ENCODE measurements at regions not wholly inside any gene's neighbourhood (a gene's known extent, or its start where the extent isn't known, plus 50 kb on each side); places are given as distances from the start of the nearest gene placed in this dataset.
"Not testable (repeated sequence)": the region's sequence is repeated elsewhere in the genome, so short reads cannot be mapped to it uniquely, and the experiment has no call there.

DNA sequence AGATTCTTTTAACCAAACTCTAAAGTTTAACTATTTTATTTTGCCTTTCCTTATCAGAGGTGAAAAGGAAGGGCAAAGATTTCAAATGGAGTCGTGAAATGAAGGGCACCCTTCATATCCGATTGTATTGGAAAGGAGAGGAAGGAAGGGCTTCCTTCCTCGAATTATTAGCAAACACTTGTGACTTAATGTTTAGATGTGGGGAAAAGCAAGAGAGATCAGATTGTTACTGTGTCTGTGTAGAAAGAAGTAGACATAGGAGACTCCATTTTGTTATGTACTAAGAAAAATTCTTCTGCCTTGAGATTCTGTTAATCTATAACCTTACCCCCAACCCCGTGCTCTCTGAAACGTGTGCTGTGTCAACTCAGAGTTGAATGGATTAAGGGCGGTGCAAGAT is 291.5 kb downstream of the ABCC12 start:
- DNase-seq; H3K4me3 ChIP-seq (ENCODE audit: low read depth in 1 of 3, low read length in 3 of 3); H3K9me3 ChIP-seq (ENCODE audit: control insufficient read depth in 2 of 2, insufficient read depth in 1 of 2, low read depth in 1 of 2, low read length in 1 of 2); H3K4me1 ChIP-seq (ENCODE audit: control insufficient read depth in 3 of 3, insufficient read depth in 2 of 3, low read depth in 1 of 3, low read length in 2 of 3); H3K27ac ChIP-seq (ENCODE audit: low read depth in 1 of 3, low read length in 2 of 3); H3K36me3 ChIP-seq (ENCODE audit: control insufficient read depth in 3 of 3, insufficient read depth in 2 of 3, low read depth in 1 of 3, low read length in 3 of 3); H3K27me3 ChIP-seq (ENCODE audit: control insufficient read depth in 3 of 3, insufficient read depth in 3 of 3, low read length in 3 of 3); FAIRE-seq: not testable (repeated sequence)
- WGBS, 3 donors = 19 to 35% (median 23%) methylated on average over 5 to 6 of the region's 6 CpGs

DNA sequence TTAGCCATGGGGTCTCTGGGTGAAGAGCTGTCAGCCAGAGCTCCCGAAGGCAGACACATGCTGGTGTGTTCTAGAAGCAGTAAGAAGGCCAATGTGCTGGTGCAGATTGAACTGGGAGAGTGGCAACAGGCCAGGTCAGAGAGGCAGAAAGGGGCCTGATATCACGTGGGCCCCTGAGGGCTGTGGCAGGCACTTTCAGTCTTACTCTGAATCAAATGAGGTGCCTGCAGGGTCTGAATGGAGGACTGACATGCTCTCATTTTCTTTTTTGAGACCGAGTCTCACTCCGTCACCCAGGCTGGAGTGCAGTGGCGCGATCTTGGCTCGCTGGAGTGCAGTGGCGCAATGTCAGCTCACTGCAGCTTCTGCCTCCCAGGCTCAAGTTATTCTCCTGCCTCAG is 293.8 kb downstream of the ABCC12 start:
- H3K9me3 ChIP-seq (ENCODE audit: control insufficient read depth in 2 of 2, insufficient read depth in 1 of 2, low read depth in 1 of 2, low read length in 1 of 2) = no peaks in the 10 kb centered on the region
- 75 to 77% (median 76%) methylated on average over 8 of the region's 8 CpGs for WGBS, 3 donors
- H3K36me3 ChIP-seq (ENCODE audit: control insufficient read depth in 3 of 3, insufficient read depth in 2 of 3, low read depth in 1 of 3, low read length in 3 of 3) = no peaks in the 10 kb centered on the region
- DNase-seq = no peak
- no peaks in the 10 kb centered on the region for H3K4me1 ChIP-seq (ENCODE audit: control insufficient read depth in 3 of 3, insufficient read depth in 2 of 3, low read depth in 1 of 3, low read length in 2 of 3)
- FAIRE-seq = no peak
- no peak overlapping the region for H3K27ac ChIP-seq (ENCODE audit: low read depth in 1 of 3, low read length in 2 of 3)
- H3K27me3 ChIP-seq (ENCODE audit: control insufficient read depth in 3 of 3, insufficient read depth in 3 of 3, low read length in 3 of 3) = no peaks in the 10 kb centered on the region
- no peak overlapping the region for H3K4me3 ChIP-seq (ENCODE audit: low read depth in 1 of 3, low read length in 3 of 3)

DNA sequence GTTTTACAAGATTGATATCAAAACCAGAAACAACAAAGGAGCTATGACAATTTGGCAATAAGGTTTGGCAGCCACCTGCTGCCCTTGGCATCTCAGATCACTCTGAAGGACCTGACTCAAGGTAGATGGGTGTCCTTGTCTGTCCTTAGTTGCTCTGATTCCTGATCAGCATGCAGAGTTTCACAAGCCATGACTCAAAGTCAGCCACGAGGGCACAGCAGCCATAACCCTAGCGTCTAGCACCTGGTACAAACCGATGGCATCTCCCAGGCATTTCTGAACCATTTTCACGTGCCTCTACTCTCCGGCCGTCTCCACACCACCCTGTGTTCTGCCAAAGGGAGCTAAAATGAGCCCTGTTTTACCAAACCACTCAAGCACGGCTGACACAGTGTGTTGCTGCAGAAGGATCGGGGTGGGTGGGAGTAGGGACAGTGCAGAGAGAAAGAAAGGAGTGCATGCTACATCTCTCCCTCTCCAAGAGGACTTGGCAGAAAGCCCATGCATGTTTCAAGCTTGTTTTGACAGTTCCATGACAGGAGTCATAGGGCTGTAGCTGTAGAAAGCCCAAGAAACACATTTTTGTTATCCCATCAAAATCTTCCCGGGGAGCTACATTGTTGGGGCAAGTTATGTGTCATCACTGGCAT is 297.3 kb downstream of the ABCC12 start:
- DNase-seq = no peak
- H3K4me1 ChIP-seq (ENCODE audit: control insufficient read depth in 3 of 3, insufficient read depth in 2 of 3, low read depth in 1 of 3, low read length in 2 of 3) = no peaks in the 10 kb centered on the region
- H3K36me3 ChIP-seq (ENCODE audit: control insufficient read depth in 3 of 3, insufficient read depth in 2 of 3, low read depth in 1 of 3, low read length in 3 of 3) = no peaks in the 10 kb centered on the region
- FAIRE-seq = no peak
- WGBS, 3 donors = 51 to 68% (median 64%) methylated on average over 9 of the region's 9 CpGs
- no peaks in the 10 kb centered on the region for H3K9me3 ChIP-seq (ENCODE audit: control insufficient read depth in 2 of 2, insufficient read depth in 1 of 2, low read depth in 1 of 2, low read length in 1 of 2)
- no peaks in the 10 kb centered on the region for H3K27me3 ChIP-seq (ENCODE audit: control insufficient read depth in 3 of 3, insufficient read depth in 3 of 3, low read length in 3 of 3)
- no peak overlapping the region for H3K27ac ChIP-seq (ENCODE audit: low read depth in 1 of 3, low read length in 2 of 3)
- no peak overlapping the region for H3K4me3 ChIP-seq (ENCODE audit: low read depth in 1 of 3, low read length in 3 of 3)

DNA sequence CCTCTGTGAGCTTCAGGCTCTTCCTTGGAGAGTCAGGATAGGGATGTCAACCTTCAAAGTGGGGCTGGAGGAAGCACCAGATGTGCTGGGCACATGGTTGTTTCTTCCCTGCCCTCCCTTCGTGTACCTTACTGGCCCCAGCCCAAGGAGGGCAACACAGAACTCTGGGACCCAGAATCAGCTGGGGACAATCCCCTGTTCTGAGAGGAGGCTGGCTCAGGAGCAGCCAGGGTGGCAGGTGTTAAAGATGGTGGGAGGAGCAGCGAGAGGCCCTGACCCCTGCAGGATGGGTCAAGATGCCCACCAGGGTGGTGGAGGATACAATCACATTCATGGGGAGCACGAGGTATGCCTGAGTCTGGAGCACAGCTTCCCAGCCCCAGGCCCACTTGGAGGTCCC is 300.4 kb downstream of the ABCC12 start:
- H3K4me1 ChIP-seq (ENCODE audit: control insufficient read depth in 3 of 3, insufficient read depth in 2 of 3, low read depth in 1 of 3, low read length in 2 of 3) = no peaks in the 10 kb centered on the region
- H3K27ac ChIP-seq (ENCODE audit: low read depth in 1 of 3, low read length in 2 of 3) = no peak overlapping the region
- H3K4me3 ChIP-seq (ENCODE audit: low read depth in 1 of 3, low read length in 3 of 3) = no peak overlapping the region
- 45 to 80% (median 71%) methylated on average over 3 of the region's 3 CpGs for WGBS, 3 donors
- FAIRE-seq (no peak), DNase-seq (no peak)
- H3K27me3 ChIP-seq (ENCODE audit: control insufficient read depth in 3 of 3, insufficient read depth in 3 of 3, low read length in 3 of 3) = no peaks in the 10 kb centered on the region
- H3K36me3 ChIP-seq (ENCODE audit: control insufficient read depth in 3 of 3, insufficient read depth in 2 of 3, low read depth in 1 of 3, low read length in 3 of 3) = no peaks in the 10 kb centered on the region
- no peaks in the 10 kb centered on the region for H3K9me3 ChIP-seq (ENCODE audit: control insufficient read depth in 2 of 2, insufficient read depth in 1 of 2, low read depth in 1 of 2, low read length in 1 of 2)

DNA sequence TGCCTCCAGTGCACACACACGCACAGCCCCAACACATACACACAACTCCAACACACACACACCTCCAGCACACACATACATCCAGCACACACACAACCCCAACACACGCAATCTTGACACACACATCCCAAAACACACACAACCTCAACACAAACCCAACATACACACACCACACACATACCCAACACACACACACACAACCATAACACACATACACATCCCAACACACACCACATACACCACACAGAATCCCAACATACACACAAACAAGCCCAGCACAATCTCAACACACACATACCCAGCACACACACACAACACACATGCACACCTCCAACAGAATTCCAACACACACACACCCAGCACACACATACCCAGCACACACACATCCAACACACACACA is 301.1 kb downstream of the ABCC12 start:
- DNase-seq (no peak), FAIRE-seq (no peak)
- Histone ChIP-seq H3K27me3 (ENCODE audit: control insufficient read depth in 3 of 3, insufficient read depth in 3 of 3, low read length in 3 of 3) (no peaks in the 10 kb centered on the region), H3K27ac (ENCODE audit: low read depth in 1 of 3, low read length in 2 of 3) (no peak overlapping the region), H3K4me3 (ENCODE audit: low read depth in 1 of 3, low read length in 3 of 3) (no peak overlapping the region), H3K9me3 (ENCODE audit: control insufficient read depth in 2 of 2, insufficient read depth in 1 of 2, low read depth in 1 of 2, low read length in 1 of 2) (no peaks in the 10 kb centered on the region), H3K36me3 (ENCODE audit: control insufficient read depth in 3 of 3, insufficient read depth in 2 of 3, low read depth in 1 of 3, low read length in 3 of 3) (no peaks in the 10 kb centered on the region), H3K4me1 (ENCODE audit: control insufficient read depth in 3 of 3, insufficient read depth in 2 of 3, low read depth in 1 of 3, low read length in 2 of 3) (no peaks in the 10 kb centered on the region)
- 89 to 97% (median 95%) methylated on average over 2 of the region's 2 CpGs for WGBS, 3 donors

DNA sequence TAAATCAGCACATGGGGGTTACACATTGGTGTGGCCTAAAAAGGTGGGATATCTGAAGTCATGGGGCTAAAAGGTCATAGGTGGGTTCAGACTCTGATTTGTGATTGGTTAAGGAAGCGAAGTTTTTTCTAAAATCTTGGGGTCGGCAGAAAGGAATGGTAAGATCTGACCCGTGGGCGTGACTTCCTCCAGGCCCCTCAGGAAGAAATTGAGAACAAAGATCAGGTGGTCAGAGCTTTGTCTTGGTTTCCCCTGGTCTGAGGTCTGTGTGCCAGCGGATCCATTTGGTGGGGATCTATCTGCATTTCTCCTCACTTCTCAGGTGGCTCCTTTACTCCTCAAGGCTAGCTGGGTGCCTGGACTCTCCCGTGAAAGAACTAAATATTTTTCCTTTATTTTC is 302.8 kb downstream of the ABCC12 start:
- DNase-seq (no peak), FAIRE-seq (no peak)
- Histone ChIP-seq H3K4me1 (ENCODE audit: control insufficient read depth in 3 of 3, insufficient read depth in 2 of 3, low read depth in 1 of 3, low read length in 2 of 3) (no peaks in the 10 kb centered on the region), H3K27me3 (ENCODE audit: control insufficient read depth in 3 of 3, insufficient read depth in 3 of 3, low read length in 3 of 3) (no peaks in the 10 kb centered on the region), H3K9me3 (ENCODE audit: control insufficient read depth in 2 of 2, insufficient read depth in 1 of 2, low read depth in 1 of 2, low read length in 1 of 2) (no peaks in the 10 kb centered on the region), H3K36me3 (ENCODE audit: control insufficient read depth in 3 of 3, insufficient read depth in 2 of 3, low read depth in 1 of 3, low read length in 3 of 3) (no peaks in the 10 kb centered on the region), H3K4me3 (ENCODE audit: low read depth in 1 of 3, low read length in 3 of 3) (no peak overlapping the region), H3K27ac (ENCODE audit: low read depth in 1 of 3, low read length in 2 of 3) (no peak overlapping the region)
- 82 to 84% (median 83%) methylated on average over 6 of the region's 6 CpGs for WGBS, 3 donors

DNA sequence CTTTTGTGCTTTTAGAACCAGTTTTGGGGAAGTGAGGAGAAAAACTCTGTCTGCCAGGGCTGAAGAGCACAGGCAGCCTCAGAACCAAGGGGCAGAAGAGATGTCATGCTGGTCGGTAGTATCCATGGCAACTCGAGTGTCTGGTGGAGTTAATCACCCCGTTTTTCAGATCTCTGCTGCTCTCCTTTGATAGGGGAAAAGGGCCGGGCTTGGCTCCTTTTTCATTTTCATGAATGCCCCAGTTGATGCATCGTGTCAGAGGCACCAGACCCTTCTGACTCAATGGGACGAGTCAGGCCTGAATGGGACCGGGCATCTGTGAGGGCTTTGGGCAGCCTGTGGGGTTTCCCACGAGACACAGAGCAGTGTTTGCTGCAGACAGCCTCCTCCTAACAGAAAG is 304.6 kb downstream of the ABCC12 start:
- Histone ChIP-seq H3K4me3 (ENCODE audit: low read depth in 1 of 3, low read length in 3 of 3) (no peak overlapping the region), H3K4me1 (ENCODE audit: control insufficient read depth in 3 of 3, insufficient read depth in 2 of 3, low read depth in 1 of 3, low read length in 2 of 3) (no peaks in the 10 kb centered on the region), H3K9me3 (ENCODE audit: control insufficient read depth in 2 of 2, insufficient read depth in 1 of 2, low read depth in 1 of 2, low read length in 1 of 2) (no peaks in the 10 kb centered on the region), H3K27ac (ENCODE audit: low read depth in 1 of 3, low read length in 2 of 3) (no peak overlapping the region), H3K27me3 (ENCODE audit: control insufficient read depth in 3 of 3, insufficient read depth in 3 of 3, low read length in 3 of 3) (no peaks in the 10 kb centered on the region), H3K36me3 (ENCODE audit: control insufficient read depth in 3 of 3, insufficient read depth in 2 of 3, low read depth in 1 of 3, low read length in 3 of 3) (no peaks in the 10 kb centered on the region)
- FAIRE-seq (no peak), DNase-seq (no peak)
- 45 to 54% (median 53%) methylated on average over 8 of the region's 8 CpGs for WGBS, 3 donors

DNA sequence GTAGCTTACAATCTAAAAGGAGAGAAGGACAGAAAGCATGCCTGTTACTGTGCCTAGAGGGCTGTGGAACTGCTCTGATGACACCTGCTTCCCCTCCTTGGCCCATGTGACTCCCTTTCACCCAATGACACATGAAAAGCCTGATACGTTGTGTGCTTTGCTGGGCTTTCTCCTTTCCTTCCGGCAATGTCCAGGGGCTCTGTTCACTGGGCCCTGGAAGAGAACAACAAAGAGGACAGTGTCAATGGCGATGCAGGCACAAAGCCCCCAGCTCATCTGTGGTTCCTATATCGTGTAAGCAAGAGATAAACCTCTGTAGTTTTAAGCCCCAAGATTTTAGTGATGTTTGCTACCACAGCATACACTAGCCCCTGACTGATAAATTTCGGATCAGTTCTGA is 306.1 kb downstream of the ABCC12 start:
- H3K36me3 ChIP-seq (ENCODE audit: control insufficient read depth in 3 of 3, insufficient read depth in 2 of 3, low read depth in 1 of 3, low read length in 3 of 3) = no peaks in the 10 kb centered on the region
- no peaks in the 10 kb centered on the region for H3K4me1 ChIP-seq (ENCODE audit: control insufficient read depth in 3 of 3, insufficient read depth in 2 of 3, low read depth in 1 of 3, low read length in 2 of 3)
- no peaks in the 10 kb centered on the region for H3K9me3 ChIP-seq (ENCODE audit: control insufficient read depth in 2 of 2, insufficient read depth in 1 of 2, low read depth in 1 of 2, low read length in 1 of 2)
- WGBS, 3 donors = 58 to 80% (median 62%) methylated on average over 5 of the region's 5 CpGs
- FAIRE-seq (no peak), DNase-seq (no peak)
- no peaks in the 10 kb centered on the region for H3K27me3 ChIP-seq (ENCODE audit: control insufficient read depth in 3 of 3, insufficient read depth in 3 of 3, low read length in 3 of 3)
- no peak overlapping the region for H3K4me3 ChIP-seq (ENCODE audit: low read depth in 1 of 3, low read length in 3 of 3)
- no peak overlapping the region for H3K27ac ChIP-seq (ENCODE audit: low read depth in 1 of 3, low read length in 2 of 3)

DNA sequence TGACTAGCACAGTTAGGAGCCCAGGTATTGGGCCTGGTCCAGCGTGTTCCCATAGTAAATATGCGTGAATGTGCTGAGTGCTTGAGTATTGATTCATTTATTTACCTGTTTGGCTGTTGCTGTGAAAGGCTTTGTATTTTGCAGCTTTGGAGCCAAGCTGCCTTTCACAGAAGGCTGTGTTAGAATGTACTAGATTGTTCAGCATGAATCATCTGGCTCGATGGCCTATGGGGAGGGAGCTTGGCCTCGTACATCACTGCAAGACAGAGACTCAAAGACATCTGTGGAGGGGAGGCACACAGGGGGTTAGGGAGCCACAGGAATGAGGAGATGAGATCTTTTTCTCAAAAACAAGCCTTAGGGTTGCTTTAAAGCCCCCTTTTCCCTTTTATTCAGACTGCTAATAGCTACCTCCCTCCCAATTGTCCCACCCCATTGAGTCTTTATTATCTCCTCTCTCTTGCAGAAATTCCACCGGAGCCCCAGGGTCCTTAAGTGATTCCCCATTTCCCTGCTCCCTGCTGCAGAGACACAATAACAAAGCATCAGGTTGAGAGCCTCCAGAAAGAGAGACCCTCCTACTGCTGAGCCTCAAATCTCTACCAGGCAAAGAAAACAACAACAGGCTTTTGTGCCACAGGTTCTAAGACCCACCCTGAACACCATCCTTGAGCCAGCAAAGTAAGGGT is 307.2 kb downstream of the ABCC12 start:
- H3K9me3 ChIP-seq (ENCODE audit: control insufficient read depth in 2 of 2, insufficient read depth in 1 of 2, low read depth in 1 of 2, low read length in 1 of 2) = no peaks in the 10 kb centered on the region
- DNase-seq (no peak), FAIRE-seq (no peak)
- no peak overlapping the region for H3K27ac ChIP-seq (ENCODE audit: low read depth in 1 of 3, low read length in 2 of 3)
- 38 to 55% (median 48%) methylated on average over 5 of the region's 5 CpGs for WGBS, 3 donors
- no peaks in the 10 kb centered on the region for H3K27me3 ChIP-seq (ENCODE audit: control insufficient read depth in 3 of 3, insufficient read depth in 3 of 3, low read length in 3 of 3)
- H3K36me3 ChIP-seq (ENCODE audit: control insufficient read depth in 3 of 3, insufficient read depth in 2 of 3, low read depth in 1 of 3, low read length in 3 of 3) = no peaks in the 10 kb centered on the region
- H3K4me3 ChIP-seq (ENCODE audit: low read depth in 1 of 3, low read length in 3 of 3) = no peak overlapping the region
- no peaks in the 10 kb centered on the region for H3K4me1 ChIP-seq (ENCODE audit: control insufficient read depth in 3 of 3, insufficient read depth in 2 of 3, low read depth in 1 of 3, low read length in 2 of 3)

Measured in small intestine (tissue), 7 donors.